NCI-H82 treated with DMSO at 0.1 percent for 48 hours (cell line): ENCODE measurements at regions not wholly inside any gene's neighbourhood (a gene's known extent, or its start where the extent isn't known, plus 50 kb on each side); places are given as distances from the start of the nearest gene placed in this dataset.
"Not testable (repeated sequence)": the region's sequence is repeated elsewhere in the genome, so short reads cannot be mapped to it uniquely, and the experiment has no call there.

Source experiments
- DNase-seq: peaks from one replicate; lab custom pipeline; 2025; ENCODE audit not compliant: unreplicated experiment; lab: John Stamatoyannopoulos, UW

GRCh38 chr7:123324283-123324682 is 124.5 kb upstream of the SLC13A1 start:
- no peak for DNase-seq

DNA sequence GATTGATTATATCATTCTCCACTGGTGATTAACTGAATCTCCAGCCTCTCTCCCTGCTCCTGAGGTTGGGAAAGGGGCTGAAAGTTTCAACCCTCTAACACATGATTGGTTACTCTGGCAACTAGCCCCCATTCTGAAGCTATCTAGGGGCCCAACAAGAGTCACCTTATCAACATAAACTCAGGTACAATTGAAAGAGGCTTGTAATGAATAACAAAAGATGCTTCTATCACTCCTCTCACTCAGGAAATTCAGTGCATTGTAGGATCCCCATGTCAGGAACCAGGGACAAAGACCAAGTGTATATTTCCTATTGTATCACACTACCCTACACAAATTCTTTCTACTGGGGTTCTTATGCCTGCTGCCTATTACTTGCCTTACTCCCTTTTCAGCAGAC is 123.9 kb upstream of the SLC13A1 start:
- DNase-seq: no peak

- DNase-seq: not testable (repeated sequence)
These were observed 121.8 kb upstream of the SLC13A1 start for GRCh38 chr7:123321578-123321977.

- no peak for DNase-seq
These were observed 120.1 kb upstream of the SLC13A1 start for GRCh38 chr7:123319911-123320310.

DNA sequence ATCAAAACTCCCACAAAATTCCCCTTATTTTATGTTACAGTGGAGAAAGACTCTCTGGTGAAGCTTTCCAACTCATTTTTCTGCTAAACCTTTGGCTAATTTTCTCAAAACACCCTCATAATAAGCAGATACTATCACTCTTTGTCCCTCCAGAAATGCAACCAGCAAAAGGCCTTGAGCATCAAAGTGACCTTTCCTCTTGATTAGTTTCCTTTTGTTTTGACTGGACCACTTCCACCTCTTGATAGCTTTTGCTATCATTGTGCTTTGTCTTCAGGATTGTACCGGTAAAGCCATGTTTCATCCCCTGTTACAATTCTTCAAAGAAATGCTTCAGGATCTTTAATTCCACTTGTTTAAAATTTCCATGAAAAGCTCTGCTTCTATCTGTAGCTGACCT is 115.1 kb upstream of the SLC13A1 start:
- DNase-seq: no peak

DNA sequence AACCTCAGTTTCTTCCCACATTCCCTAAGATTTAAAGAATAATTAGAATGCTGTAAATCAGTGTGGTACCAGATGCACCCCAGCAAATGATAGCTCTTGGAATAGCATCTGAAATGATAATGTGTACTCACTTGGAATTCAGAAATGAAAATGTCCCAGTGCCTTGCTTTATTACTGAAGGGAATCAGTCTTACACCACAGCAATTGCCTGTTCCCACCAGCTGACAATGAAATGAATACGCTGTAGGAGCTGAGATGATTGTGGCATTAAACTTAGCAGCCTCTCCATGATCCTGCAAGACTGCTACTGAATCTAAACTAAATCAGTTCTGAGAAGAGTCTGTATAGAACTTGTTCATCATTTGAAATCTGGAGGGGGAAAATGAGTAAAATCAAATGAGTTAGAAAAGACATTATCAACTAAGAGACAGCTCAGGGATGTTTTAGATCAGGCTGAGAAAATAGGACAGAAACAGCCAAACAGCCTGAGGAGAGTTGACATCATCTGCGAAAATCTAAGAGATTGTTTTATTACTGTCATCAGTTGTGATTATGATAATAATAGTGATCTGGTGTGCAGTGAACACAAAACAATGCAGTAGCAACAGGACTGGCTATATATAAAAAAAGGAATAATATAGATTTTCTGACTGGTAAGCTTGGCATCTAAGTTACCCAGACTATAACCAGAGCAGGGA is 108.6 kb upstream of the SLC13A1 start:
- DNase-seq: no peak

- no peak for DNase-seq
These were observed 106.1 kb upstream of the SLC13A1 start for GRCh38 chr7:123305840-123306375.

- DNase-seq: no peak
These were observed 104.2 kb upstream of the SLC13A1 start for GRCh38 chr7:123303926-123304325.

DNA sequence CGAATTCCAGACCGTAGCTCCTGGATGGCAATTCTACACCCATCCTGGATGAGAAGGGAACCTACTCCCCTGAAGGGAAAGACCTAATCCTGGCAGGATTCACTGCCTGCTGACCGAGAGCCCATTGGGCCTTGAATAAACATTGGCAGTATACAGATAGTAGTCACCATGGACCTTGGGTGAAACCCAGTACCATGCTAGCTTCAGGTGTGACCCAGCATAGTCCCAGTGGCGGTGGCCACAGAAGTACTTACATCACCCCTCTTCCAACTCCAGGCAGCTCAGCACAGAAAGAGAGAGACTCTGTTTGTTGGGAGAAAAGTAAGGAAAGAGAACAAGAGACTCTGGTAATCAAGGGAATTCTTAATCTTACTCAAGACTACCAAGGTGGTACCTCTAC is 97.2 kb upstream of the SLC13A1 start:
- DNase-seq: no peak

DNA sequence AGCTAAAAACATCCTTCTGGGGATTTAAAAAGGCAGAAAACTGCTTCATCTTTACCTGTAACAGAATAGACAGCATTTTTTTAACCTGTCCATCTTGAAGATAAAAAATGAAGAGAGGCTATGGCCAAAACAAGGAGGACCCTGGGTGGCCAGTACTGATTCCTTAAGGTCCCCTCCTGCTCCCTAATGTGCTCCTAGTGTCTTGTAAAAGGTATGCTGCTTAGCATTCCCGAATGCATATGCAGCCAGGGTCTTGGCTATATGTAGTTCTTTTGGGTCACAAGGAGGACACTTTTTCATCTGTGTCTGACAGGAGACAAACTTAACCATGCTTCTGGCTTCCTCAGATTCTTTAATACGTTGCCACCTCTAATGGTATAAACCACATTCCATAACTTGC is 93.9 kb upstream of the SLC13A1 start:
- no peak for DNase-seq

- no peak for DNase-seq
These were observed 92.5 kb upstream of the SLC13A1 start for GRCh38 chr7:123292227-123292626.

DNA sequence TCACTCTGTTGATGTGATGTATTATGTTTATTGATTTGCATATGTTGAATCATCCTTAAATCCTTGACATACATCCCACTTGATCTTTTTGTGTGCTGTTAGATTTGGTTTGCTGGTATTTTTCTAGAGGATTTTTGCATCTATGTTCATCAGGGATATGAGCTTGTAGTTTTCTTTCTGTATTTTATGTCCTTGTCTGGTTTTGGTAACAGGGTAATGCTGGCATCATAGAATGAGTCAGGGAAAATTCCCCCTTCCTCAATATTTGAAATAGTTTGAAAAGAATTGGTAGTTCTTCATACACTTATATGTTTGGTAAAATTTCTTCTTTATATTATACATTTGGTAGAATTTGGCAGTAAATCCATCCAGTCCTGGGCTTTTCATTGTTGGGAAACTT is 89.4 kb upstream of the SLC13A1 start:
- no peak for DNase-seq

- no peak for DNase-seq
These were observed 85.4 kb upstream of the SLC13A1 start for GRCh38 chr7:123285076-123285700.

DNA sequence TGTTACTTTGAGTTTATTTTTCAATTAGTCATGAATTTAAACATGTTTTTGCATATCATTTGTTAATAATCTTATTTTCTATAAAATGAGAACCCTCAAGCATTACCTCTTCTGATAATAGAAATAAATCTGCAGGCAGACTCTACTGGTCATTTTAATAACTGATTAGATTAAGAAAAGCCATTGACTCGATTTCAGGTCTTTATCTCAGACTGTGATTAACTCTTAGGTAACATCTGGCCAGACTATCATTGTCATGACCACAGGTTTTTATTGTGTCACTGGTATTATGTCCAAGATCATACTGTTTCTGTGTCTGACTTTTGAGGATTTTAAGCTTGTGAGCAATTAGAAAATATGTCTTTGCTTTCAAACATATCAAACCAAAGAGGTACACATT is 83.6 kb upstream of the SLC13A1 start:
- DNase-seq: peak; percentile 31

DNA sequence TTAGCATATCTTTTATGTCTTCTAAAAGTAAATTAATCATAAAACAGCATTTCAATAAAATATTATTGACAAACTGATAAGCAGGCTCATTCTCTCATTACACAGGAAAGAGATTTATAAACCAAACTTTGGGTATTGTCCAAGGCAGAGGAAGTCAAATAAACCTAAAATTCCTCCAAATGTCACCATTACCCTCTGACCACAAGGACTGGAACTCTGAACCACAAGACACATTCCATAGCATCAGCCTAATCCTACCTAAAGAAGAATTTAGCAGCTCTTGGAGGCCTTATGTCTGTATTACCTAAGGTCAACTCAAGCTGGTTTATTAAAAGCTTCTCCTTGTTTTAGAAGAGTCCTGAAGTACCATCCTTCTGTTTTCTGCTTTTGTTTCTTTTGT is 82.4 kb upstream of the SLC13A1 start:
- DNase-seq: no peak

- no peak for DNase-seq
These were observed 80.2 kb upstream of the SLC13A1 start for GRCh38 chr7:123279949-123280348.

DNA sequence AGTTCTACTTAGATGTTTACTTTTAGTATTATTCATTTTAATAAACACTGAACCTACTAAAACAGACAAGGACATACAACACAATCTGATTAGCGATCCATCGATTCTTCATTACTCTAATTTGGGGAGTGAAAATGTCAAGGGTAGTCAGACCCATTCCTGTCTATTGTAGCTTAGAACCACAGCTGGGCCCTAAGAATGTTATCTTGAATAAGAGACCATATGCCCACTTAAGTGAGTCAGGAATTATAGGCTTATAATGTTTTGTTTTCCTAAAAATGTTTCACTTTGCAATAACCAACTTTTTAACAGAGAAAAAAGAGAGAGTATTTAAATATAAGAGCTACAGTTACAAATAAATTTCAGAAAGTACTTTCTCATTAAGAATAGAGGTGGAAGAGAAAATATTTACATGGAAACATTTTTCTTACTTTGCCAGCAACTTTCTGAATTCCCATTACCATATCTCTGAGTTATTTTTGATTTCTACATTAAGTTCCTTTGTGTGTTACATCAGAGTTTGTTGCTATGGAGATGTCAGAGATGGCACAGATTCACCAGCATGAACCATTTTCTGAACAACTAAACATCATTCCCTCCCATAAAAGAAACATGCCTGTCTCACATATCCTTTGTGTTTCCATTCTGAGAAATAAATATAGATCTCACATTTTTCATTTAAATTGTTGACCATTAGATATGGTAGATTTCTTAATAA is 75.4 kb upstream of the SLC13A1 start:
- no peak for DNase-seq

DNA sequence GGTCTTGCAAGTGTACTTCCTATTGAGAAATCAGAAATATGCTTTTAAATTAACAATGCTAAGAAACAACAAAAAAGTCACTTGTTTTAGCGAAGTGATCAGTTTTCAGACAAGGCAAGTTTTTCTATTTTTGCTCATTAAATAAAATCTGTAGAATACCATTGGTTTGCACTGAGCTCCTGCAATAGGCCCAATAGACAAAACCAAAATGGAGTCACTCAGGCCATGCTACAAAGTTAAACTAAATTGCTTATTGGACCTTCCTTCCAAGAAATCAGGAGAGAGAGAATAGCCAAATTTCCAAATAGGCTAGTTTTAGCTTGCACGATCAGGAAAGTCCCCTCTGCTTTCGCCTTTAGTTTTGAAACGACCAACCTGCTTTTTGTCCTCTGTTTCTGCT is 73.4 kb upstream of the SLC13A1 start:
- no peak for DNase-seq

DNA sequence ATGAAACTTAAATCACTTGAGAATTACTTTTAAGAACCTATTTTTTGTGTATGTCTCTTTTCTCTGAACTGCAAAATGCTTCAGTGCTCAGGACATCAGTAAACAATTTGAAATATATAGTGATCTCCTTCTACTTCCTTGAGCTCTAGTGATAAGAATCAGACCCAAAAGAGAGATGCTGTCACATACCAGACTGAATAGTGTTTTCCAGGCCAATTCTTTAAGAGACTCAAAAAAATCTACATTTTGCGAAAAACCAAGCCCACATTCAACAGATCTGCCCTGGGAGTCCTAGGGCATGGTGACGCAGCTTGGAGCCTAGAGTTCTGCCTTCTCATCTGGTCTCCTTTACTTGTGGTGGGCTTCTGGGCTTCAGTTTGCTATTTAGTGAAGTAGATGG is 72.1 kb upstream of the SLC13A1 start:
- no peak for DNase-seq

DNA sequence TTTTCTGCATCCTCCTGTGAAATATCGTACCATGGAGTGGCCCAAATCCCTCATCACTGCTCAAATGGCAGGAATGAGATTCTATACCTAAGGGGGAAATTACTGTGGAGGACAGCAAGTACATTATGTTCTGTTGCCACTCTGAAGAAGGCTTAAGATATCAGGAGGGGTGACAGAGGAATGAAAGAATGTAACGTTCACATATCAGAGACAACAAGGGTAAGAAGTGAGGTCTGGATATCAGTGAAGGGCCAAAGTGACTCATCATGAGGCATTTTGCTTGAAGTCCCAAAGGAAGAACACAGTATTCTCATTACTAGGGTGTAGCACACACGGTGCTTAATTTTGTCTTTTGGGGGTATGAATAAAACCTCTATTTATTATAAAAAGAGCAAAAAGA is 71.5 kb upstream of the SLC13A1 start:
- DNase-seq: no peak

DNA sequence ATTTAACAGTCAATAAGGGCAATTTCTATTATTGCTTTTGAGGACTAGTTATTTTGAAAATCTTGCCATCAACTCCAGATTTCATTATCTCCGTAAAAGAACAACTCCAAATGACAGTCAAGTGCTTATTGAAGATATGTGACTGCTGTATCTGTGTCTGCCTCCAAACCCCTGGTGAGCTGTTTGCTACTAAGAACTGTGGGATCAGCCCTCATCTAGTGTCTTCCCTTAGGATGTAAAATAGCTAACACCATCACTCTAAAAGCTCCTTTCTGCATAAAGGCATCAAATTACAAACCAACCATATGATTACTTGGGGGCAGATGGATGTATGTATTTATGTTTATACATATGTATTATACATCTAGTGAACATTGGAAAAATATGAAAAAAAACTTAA is 70.8 kb upstream of the SLC13A1 start:
- DNase-seq: no peak

GRCh38 chr7:123265853-123266252 is 66.1 kb upstream of the SLC13A1 start:
- no peak for DNase-seq
